HG03432 (cell line): ENCODE measurements at regions not wholly inside any gene's neighbourhood (a gene's known extent, or its start where the extent isn't known, plus 50 kb on each side); places are given as distances from the start of the nearest gene placed in this dataset.

Experiments used
- ATAC-seq: cut with Tn5 transposase; IDR thresholded peaks from one replicate; pipeline ENCODE4 v1.9.1; 2021; ENCODE audit warnings: mild to moderate bottlenecking, moderate library complexity; ENCODE audit not compliant: unreplicated experiment

- ATAC-seq = no peak
Observed at GRCh38 chr10:111493024-111493625, 416.3 kb downstream of the ADRA2A start.

GRCh38 chr10:111498560-111498959 is 421.7 kb downstream of the ADRA2A start:
- ATAC-seq = no peak

GRCh38 chr10:111504376-111504775 is 427.5 kb downstream of the ADRA2A start:
- ATAC-seq = no peak

- ATAC-seq = no peak
Observed at GRCh38 chr10:111506266-111507034, 429.6 kb downstream of the ADRA2A start.

- ATAC-seq = no peak
Observed at GRCh38 chr10:111511751-111512150, 434.9 kb downstream of the ADRA2A start.

GRCh38 chr10:111515264-111515663 is 438.4 kb downstream of the ADRA2A start:
- ATAC-seq = no peak

GRCh38 chr10:111515706-111516105 is 438.9 kb downstream of the ADRA2A start:
- no peak for ATAC-seq

- no peak for ATAC-seq
Observed at GRCh38 chr10:111516144-111516543, 439.3 kb downstream of the ADRA2A start.

- no peak for ATAC-seq
Observed at GRCh38 chr10:111522141-111522540, 445.3 kb downstream of the ADRA2A start.

- no peak for ATAC-seq
Observed at GRCh38 chr10:111522551-111522950, 445.7 kb downstream of the ADRA2A start.

GRCh38 chr10:111523016-111523415 is 446.2 kb downstream of the ADRA2A start:
- no peak for ATAC-seq

- ATAC-seq = no peak
Observed at GRCh38 chr10:111524134-111524533, 447.3 kb downstream of the ADRA2A start.

GRCh38 chr10:111525696-111526095 is 448.9 kb downstream of the ADRA2A start:
- ATAC-seq = no peak

GRCh38 chr10:111531690-111532089 is 454.9 kb downstream of the ADRA2A start:
- ATAC-seq = no peak

- ATAC-seq = no peak
Observed at GRCh38 chr10:111532139-111532538, 455.3 kb downstream of the ADRA2A start.

GRCh38 chr10:111539246-111539645 is 462.4 kb downstream of the ADRA2A start:
- no peak for ATAC-seq

GRCh38 chr10:111543854-111544253 is 467.0 kb downstream of the ADRA2A start:
- ATAC-seq = no peak

GRCh38 chr10:111545861-111546605 is 469.2 kb downstream of the ADRA2A start:
- ATAC-seq = no peak

GRCh38 chr10:111548084-111548726 is 471.4 kb downstream of the ADRA2A start:
- ATAC-seq = no peak

GRCh38 chr10:111551001-111551400 is 474.2 kb downstream of the ADRA2A start:
- no peak for ATAC-seq

GRCh38 chr10:111556666-111557065 is 479.8 kb downstream of the ADRA2A start:
- no peak for ATAC-seq
